GM19023 (cell line): ENCODE measurements at regions not wholly inside any gene's neighbourhood (a gene's known extent, or its start where the extent isn't known, plus 50 kb on each side); places are given as distances from the start of the nearest gene placed in this dataset.

Experiments used
- ATAC-seq: cut with Tn5 transposase; IDR thresholded peaks from one replicate; pipeline ENCODE4 v1.9.1; 2021; ENCODE audit warnings: mild to moderate bottlenecking, moderate library complexity; ENCODE audit not compliant: unreplicated experiment

DNA sequence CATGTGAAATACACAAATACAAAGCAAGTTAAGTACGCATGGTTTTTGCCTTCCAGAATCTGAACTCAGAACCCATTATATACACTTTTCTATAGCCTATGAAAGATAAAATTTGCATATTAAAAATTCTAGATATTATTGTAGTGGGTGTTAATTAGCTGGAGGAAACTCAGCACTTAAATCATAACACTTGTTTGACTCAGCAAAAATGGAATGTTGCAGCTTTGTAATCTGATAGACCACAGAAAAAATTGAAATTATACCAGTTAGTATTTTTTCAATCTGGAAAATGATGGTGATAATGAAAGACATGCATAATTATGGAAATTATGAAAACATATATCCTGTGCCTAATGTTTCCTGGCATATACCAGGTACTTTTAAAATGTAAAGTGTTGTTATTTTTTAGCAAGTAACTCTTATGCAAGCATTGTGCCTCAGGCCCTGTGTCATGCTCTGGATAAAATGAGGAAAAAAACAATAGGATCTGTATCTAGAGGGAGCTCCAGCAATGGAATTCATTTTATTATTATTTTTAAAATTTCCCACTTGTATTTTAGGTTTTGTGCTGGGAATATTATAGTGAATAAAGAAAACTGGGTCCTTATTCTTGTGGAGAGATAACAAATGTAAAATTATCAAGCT is 490.4 kb upstream of the SEMA3A start:
- ATAC-seq = no peak

DNA sequence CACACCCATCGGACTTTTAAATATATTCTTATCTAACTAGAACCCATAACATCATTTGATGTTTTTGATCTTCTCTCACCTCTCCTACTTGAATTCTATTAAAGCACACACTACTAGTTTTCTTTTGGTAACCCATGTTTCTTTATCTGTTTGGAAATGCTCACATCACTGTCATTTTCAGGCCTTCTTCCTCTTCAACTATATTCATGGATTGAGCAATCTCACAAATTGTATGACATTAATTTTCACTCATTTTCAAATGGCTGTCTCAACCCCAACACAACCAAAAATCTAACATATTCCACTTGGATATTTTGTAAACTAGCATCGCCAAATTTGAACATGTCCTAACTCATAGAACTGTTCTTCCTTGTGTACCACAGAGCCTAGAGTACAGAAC is 488.0 kb upstream of the SEMA3A start:
- ATAC-seq = no peak

DNA sequence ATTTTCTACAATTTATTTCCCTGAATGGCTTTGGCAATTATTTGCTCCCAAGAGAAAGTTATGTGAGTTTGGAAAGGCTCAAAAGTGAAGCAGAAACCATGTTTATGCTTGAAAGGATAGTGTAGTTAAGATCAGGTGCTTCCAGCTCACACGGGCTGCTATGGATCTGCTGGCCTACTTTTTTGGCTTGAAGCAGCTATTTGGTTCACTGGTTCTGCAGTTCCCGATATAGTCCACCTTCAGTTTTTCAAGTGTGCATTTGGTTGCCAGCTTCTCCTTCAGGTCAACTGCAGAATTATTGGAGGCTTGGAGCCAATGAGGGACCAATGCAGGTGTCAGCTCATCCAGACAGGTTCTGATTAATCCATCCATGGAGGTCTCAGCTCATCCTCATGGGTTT is 484.3 kb upstream of the SEMA3A start:
- no peak for ATAC-seq

DNA sequence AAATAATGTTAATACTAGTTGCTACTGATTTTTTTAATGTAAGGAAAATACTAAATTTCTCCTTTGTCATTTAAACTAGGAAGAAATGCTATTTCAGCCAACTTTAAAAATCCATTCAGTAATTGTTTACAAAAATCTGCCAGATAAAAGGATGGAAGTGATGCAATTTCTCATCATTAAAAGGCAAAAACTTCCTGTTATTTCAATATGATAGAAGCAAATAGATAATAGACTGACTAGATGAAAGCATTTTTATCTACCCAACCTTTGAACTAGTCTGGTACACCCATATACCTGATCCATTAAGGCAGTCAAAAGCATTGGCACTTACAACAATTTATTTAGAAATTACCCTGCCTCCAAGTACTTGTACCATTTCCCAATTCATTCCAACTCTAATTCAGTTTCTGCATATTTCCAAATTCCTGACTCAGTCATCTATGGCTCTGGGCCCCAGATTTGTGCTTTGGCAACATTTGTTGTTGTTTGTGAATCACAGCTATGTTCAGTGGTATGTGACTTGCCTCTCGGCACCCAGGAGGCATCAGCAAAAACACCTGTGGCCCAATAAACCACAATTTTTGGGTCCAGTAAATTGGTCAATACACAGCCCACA is 482.6 kb upstream of the SEMA3A start:
- no peak for ATAC-seq

DNA sequence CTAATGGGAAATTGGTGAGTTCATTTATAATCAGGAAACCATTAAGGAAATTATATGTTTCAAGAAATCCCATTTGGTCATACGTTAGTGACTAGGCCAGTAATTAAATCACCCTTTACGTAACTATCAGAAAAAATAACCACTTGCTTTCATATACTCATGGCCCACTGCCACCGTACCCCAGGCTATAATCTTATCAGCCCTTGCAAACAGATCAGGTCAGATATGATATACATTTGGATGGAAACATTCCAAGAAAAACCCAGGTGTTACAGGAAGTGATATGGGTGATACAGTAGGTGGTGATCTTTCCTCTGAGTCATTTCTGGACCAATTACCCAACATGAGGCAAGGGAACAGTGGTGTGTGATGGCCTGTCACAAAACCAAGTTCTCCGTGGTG is 481.0 kb upstream of the SEMA3A start:
- ATAC-seq = no peak

DNA sequence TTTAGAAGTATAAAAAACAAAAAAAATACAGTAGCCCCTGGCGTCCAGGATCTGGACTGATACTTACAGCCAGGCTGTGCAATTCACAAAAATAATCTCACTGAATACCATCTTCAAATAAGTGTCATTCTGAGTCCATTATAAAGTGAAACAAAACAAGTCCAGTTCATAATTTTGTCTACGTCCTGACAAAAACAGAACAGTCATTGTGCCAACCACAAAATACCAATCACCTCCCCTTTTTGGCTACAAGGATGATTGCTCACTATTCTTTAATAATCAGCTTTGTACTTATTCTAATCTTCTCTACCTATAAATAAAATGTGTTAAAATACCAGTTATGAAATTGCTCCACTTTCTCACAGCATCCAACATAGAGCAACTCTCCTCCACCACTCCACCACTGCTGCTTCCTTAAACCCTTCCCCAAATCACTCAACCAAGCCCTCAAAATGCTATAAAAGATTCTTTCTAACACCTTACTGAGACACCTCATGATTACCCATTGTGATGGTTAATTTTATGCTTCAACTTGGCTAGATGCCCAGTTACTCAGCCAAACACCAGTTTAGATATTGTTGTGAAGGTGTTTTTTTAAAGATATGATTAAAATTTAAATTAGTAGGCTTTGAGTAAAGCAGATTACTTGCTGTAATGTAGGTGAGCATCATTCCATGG is 479.8 kb upstream of the SEMA3A start:
- ATAC-seq = no peak

DNA sequence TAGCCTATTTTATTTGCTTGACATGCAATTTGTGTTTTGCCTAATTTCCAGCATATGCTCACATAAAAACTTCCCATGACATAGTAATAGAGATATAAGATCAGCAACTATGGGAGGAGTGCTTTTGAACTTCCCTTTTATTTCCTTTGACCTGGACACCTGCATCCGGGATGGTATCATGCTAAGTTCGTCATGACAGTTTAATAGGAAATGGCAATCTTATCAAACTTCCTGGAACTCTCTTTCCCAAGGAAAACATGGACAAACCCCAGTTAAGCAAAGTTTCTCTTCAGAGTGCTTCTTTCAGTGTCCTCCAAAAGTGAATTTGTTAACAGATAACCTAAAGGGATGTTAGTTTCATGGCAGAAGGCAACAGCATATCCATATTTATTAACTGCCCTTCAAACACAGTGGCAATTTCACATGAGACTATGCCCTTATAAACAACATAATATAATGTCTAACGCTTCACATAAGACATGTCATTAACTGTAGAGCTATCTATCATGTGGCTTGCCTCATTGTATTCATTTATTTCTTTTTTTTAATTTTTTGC is 474.7 kb upstream of the SEMA3A start:
- no peak for ATAC-seq

DNA sequence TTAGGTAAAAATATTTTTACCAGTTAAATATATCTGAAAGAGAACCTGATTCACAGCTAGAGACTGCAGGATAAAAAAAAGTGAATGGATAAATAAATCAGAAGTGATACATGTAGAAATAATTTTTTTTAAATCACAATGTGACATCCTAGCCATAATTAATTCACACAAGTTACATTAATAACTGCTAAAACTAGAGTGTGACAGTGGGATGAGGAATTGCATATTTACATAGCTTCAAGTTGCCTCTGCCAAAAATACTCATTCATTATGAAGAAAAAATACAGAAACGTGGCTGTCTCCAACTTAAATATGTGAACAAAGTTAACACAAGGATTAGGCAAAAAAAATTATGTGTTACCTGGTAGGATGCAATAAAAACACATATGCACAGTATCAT is 473.5 kb upstream of the SEMA3A start:
- no peak for ATAC-seq

DNA sequence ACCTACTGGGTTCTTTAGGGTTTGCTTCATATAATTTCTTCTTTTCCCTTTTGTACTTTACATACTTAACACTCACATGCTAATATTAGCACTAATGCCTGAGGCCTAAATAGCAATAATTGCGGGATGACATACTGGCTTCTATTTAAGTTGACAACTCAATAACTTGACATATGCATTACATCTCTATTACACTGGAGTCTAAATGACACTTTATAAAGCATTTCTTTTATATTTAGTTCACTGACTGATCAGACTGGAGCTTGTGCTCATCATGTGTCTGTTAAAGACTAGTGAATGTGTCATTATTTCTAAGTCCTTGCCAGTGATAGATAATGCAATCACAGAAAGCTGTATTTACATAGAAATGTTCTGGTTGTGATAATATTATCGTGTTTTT is 472.1 kb upstream of the SEMA3A start:
- ATAC-seq = no peak

DNA sequence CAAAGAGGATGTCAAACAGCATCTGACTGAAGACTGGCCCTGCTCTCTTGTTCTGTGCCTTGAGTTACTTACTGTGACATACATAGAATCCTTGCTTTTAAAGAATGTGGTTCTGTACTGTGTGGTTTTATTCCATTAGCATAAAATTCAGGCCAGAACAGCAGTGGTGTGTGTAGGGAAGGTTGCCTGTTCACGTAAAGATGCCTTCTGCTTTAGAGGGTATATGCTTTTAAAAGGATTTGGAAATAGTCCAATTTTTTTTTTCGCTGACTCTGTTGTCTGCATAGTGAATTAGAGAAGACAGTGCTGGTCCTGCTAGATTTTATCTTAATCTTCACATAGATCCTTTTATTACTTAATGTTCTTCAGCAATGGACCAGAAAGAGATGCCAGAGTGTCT is 470.8 kb upstream of the SEMA3A start:
- no peak for ATAC-seq

DNA sequence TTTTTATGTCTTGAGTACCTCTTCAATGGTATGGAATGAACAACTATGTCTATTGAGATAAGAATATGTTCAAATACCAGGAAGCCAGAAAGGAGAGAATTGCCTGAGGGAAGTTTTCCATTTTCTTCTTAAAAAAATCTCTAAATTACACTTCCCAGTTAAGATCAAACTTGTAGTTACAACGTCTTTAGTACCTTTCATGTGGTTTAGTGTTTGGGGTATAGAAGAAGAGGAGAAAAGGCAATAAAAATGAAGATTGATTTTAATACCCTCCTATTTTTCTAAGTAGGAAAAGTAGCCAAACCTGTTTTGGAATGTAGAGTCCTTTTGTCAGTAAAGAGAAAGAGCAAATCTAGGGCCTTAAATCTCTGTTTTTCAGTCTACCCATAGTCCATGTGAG is 470.0 kb upstream of the SEMA3A start:
- no peak for ATAC-seq

DNA sequence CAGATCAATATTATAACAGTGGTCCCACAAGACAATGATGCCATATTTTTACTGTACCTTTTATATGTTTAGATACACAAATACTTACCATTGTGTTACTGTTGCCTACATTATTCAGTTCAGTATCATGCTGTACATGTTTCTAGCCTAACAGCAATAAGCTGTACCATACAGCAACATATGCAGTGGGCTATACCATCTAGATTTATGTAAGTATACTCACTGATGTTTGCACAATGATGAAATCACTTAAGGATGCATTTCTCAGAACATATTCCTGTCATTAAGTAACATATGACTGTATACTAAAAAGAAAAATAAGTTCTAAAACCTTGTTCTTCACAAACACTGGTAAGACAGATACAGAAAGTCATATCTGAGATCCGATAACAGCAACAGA is 468.6 kb upstream of the SEMA3A start:
- ATAC-seq = no peak

DNA sequence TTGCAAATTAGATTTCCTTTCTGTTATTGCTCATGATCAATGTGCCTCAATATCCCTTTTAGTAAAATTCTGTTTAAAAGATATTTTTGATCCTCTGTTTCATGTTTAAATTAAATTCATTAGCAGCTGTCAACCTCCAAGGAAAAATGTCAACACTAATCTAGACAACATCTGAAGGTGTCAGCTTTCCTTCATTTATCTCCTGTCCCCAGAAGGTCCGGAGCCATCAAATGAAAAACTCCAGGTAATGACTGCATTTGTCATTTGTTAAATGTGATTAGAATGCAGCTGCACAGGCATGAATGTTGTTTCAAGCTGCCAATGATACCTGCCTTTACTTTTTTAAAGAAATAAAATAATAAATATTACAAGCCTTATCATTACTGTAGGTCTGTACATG is 463.7 kb upstream of the SEMA3A start:
- no peak for ATAC-seq

DNA sequence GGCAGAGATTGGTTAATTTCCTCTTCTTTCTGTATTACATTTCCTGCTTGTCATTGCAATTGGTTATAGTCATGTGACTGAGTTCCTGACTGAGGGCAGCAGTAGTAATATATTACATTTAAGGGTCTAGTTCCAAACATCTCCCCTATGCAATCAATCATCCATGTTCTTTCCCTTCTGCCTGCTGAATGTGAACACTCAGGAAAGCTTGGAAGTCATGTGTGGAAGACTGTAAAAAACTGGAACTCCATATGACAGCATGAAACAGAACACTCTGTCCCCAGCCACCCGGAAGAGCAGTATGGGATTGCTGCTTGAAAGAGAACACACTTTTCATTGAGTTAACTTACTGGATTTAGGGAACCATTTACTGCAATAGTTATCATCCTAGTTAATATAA is 459.7 kb upstream of the SEMA3A start:
- no peak for ATAC-seq

DNA sequence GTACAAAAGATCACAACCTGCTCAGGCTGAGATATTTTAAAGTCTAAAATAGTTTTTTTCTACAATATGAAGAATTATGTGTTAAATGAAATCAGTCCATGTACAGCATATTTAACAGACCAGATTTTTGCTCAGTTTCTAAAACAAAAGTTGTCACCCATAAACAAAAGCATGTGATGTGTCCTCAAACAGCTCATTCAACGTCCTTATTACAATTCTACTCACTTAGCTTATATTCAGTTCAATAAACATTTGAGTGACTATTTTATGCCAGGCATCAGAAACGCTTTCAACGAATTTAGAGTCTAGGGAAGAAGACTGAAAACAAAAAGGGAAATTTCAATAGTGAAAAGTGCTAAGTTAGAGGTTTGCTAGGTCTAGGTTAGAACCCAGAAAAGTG is 457.3 kb upstream of the SEMA3A start:
- ATAC-seq = no peak

DNA sequence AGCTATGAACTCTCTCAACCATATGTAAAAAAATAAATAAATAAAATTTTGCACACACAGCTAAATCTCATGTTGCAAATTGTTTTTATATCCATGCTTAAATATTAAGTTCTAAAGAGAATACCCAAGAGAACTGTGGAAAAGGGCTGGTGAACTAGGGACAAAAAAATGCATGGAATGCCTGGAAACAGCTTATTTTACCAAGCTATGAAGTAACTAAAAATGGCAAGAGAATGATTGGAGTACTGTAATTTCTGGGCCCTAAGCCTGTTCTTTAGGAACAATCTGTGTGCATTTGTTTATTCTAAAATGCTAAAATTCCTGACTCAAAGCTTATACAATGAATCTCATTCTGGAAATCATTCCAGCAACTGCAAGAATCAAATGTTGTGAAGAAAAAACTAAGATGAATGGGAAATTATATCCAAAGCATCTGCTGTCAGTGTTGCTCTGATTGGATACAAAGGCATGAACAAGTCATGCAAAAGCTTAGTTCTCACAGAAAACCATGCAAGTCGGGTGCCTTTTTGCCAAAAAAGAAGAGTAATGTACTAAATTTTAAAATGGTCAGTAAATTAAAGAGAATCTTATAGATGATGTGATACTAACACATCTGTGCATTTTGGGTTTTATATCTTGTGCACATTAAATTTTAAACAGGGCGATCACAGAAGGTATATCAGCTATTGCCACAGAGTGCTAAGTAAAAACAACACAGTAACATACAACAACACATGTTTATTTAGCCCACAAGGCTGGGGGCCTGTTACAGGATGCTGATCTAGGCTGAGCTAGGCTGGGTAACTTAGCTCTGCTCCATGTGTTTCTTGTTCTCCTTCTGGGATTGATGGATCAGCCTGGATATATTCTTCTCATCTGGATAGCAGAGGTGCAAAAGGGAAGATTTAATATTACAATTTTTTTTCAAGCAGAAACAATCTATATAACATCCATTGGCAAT is 453.5 kb upstream of the SEMA3A start:
- no peak for ATAC-seq

DNA sequence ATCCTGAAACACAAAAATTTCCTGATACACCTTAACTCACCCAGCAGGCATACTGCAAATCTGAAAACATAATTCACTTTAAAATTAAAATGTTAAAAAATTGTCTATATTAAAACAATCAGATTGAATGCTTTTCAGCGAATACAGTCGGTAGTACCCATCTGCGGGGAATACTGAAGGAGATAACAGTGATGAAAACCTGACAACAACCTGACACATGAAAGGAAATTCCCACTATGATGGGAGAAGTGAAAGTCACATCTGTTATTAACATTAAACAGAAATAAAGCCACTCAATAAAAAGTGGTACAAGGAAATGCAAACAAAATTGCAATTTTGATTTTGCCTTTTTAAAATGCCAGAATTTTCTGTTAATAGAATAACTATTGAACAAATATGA is 448.0 kb upstream of the SEMA3A start:
- no peak for ATAC-seq

DNA sequence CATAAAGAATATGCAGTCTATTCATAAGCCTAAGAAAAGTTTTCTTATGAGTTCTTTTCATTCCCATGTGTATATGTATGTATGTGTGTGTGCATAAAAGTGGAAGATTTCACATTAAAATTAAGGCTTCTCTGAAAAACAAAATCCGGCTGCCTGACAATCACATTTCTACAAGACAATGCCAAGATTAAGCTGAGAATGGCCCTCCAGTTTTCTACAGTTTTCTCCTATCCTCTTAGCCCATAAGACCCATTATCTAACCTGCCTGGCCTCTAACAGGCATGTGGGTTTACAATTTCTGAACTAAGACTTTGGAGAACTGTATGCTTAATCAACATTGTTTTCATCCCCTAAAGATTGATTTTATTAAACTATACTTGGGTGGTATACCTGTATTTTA is 446.0 kb upstream of the SEMA3A start:
- ATAC-seq = no peak

DNA sequence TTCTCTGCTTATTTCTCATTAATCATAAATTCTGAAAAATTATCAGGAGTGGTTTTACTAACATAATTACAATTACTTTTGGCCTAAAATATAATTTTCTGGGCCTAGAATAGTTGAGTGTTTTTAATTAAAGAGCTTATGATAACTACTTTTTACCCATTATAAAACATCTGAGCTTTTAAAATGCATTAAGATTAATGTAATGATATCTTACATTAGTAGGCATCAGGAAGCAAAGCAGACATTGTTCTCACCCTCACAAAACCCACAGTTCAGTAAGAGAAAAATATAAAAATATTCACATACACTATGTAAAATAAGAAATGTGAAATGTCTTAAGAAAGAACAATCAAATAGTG is 443.7 kb upstream of the SEMA3A start:
- no peak for ATAC-seq

DNA sequence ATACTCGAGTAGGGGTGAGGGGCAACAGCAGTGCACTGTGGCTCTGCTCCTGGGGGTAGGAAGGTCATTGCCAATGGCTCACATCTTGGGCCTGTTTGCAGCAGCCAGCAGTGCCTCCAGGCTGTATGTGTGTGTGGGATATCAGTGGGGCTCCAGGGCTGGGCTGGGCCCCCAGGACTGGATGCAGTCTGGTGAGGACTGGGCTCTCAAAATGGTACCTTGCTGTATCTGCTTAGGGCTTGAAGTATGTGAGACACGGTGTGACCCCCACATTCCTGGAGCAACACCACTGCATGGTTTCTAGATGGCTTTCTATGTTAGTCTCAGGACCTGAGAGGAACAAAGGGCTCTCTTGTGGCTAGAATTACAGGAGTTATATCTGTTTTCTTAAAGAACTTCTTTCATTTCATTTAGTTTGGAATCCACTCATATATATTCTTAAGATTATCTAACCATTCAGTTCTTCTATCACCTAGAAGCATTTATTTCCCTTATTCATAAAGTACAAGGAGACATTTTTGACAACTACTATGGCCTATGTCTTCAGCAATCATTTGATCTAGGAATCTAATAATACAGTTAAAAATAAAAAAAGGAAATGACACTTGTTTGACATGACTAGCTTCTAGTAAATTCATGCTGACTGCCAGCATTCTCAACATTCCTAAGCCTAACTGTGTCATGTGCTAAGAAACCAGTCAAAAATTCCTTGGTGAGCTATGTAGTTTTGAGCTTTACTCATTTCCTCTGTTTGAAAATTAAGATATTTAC is 443.2 kb upstream of the SEMA3A start:
- ATAC-seq = no peak

DNA sequence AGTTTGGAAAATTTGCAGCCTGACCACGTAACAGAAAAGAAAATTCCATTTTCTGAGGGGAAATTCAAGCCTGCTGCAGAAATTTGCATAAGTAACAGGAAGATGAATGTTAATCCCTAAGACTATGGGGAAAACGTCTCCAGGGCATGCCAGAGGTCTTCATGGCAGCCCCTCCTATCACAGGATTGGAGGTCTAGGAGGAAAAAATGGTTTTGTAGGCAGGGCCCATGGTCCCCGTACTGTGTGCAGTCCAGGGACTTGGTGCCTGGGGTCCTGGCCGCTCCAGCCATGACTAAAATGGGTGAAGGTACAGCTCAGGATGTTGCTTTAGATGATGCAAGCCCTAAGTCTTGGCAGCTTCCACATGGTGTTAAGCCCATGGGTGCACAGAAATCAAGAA is 437.3 kb upstream of the SEMA3A start:
- no peak for ATAC-seq
